ENCODE measurements at regions not wholly inside any gene's neighbourhood (a gene's known extent, or its start where the extent isn't known, plus 50 kb on each side); places are given as distances from the start of the nearest gene placed in this dataset.

DNA sequence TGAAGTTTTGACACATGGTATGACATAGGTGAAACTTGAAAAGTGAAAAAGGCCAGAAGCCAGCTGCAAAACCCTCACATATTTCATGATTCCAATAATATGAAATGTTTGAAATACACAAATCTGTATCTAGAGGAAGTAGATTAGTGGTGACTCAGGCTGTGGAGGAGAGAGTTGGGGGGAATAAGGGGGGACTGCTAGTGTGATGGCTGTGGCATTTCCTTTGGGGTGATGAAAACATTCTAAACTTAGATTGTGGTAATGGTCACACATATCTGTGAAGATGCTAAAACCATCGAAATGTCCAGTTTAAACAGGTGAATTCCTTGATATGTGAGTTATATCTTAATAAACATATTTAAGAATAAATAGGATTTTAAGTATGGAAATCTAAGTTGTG is 343.5 kb upstream of the SFRP2 start:
- TF ChIP-seq, protein P1, sequence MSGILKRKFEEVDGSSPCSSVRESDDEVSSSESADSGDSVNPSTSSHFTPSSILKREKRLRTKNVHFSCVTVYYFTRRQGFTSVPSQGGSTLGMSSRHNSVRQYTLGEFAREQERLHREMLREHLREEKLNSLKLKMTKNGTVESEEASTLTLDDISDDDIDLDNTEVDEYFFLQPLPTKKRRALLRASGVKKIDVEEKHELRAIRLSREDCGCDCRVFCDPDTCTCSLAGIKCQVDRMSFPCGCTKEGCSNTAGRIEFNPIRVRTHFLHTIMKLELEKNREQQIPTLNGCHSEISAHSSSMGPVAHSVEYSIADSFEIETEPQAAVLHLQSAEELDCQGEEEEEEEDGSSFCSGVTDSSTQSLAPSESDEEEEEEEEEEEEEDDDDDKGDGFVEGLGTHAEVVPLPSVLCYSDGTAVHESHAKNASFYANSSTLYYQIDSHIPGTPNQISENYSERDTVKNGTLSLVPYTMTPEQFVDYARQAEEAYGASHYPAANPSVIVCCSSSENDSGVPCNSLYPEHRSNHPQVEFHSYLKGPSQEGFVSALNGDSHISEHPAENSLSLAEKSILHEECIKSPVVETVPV (CRISPR knock-in tag; IDR thresholded peaks at IDR 0.05) = no peak
- TF ChIP-seq ZNF565 (CRISPR knock-in tag; conservative IDR thresholded peaks at IDR 0.05; ENCODE audit: low read depth) (no peak), ESRRG (CRISPR knock-in tag; IDR thresholded peaks at IDR 0.05) (no peak), TOX (CRISPR knock-in tag; IDR thresholded peaks at IDR 0.05; ENCODE audit: borderline replicate concordance) (no peak), ZFP30 (CRISPR knock-in tag; IDR thresholded peaks at IDR 0.05) (no peak), OSR1 (CRISPR knock-in tag; IDR thresholded peaks at IDR 0.05) (no peak)
- TF ChIP-seq, protein P2, sequence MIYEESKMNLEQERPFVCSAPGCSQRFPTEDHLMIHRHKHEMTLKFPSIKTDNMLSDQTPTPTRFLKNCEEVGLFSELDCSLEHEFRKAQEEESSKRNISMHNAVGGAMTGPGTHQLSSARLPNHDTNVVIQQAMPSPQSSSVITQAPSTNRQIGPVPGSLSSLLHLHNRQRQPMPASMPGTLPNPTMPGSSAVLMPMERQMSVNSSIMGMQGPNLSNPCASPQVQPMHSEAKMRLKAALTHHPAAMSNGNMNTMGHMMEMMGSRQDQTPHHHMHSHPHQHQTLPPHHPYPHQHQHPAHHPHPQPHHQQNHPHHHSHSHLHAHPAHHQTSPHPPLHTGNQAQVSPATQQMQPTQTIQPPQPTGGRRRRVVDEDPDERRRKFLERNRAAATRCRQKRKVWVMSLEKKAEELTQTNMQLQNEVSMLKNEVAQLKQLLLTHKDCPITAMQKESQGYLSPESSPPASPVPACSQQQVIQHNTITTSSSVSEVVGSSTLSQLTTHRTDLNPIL (CRISPR knock-in tag; IDR thresholded peaks at IDR 0.05; ENCODE audit: low read depth) = no peak
- no peak for ATAC-seq

DNA sequence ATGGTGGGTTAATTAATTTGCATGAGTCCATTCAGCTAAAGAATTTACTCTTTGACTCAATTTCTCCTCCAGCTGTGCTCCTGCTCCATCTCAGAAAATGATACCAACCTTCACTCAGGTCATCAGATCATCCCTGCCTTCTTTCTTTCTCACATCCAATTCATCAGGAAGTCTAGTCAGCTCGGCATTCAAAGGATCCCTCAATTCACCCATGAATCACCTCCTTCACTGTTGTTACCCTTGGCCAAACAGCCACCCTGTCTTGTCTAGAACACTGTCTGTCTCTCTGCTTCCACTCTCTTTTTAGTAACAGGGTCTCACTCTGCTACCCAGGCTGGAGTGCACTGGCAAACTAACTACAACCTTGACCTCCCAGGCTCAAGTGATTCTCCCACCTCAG is 337.4 kb upstream of the SFRP2 start:
- no peak for ATAC-seq
- no peak for TF ChIP-seq TCF4 (CRISPR knock-in tag; IDR thresholded peaks at IDR 0.05; ENCODE audit: borderline replicate concordance)

DNA sequence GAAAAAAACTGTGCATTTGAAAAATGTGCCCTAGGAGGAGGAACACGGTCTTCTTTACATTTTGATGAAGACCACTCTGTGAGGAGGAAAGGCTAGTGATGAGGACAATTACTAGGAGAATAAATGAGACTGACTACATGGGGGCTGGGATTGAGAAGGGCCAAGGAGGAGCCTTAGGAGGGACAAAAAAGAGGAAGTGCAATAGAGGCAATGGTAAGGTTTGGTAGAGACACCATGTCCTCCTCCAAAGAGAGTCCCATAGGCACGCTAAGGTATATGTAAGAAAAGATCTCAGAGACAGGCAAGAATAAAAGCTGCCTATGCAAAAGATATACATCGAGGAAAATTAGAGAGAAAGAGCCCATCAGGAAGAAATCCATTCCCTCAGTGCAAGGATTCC is 336.5 kb upstream of the SFRP2 start:
- no peak for TF ChIP-seq OSR1 (CRISPR knock-in tag; IDR thresholded peaks at IDR 0.05)
- no peak for TF ChIP-seq ZC3H10 (CRISPR knock-in tag; IDR thresholded peaks at IDR 0.05)
- no peak for TF ChIP-seq ZFP30 (CRISPR knock-in tag; IDR thresholded peaks at IDR 0.05)
- TF ChIP-seq ARNTL (CRISPR knock-in tag; IDR thresholded peaks at IDR 0.05; ENCODE audit: borderline replicate concordance, low read depth) = no peak
- no peak for TF ChIP-seq ZFP3 (CRISPR knock-in tag; IDR thresholded peaks at IDR 0.05)
- TF ChIP-seq, protein P3, sequence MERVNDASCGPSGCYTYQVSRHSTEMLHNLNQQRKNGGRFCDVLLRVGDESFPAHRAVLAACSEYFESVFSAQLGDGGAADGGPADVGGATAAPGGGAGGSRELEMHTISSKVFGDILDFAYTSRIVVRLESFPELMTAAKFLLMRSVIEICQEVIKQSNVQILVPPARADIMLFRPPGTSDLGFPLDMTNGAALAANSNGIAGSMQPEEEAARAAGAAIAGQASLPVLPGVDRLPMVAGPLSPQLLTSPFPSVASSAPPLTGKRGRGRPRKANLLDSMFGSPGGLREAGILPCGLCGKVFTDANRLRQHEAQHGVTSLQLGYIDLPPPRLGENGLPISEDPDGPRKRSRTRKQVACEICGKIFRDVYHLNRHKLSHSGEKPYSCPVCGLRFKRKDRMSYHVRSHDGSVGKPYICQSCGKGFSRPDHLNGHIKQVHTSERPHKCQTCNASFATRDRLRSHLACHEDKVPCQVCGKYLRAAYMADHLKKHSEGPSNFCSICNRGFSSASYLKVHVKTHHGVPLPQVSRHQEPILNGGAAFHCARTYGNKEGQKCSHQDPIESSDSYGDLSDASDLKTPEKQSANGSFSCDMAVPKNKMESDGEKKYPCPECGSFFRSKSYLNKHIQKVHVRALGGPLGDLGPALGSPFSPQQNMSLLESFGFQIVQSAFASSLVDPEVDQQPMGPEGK (CRISPR knock-in tag; IDR thresholded peaks at IDR 0.05; ENCODE audit: borderline replicate concordance) = no peak
- TF ChIP-seq SNAI2 (CRISPR knock-in tag; IDR thresholded peaks at IDR 0.05) = no peak
- no peak for TF ChIP-seq GLIS3 (CRISPR knock-in tag; IDR thresholded peaks at IDR 0.05)
- no peak for TF ChIP-seq ZNF70 (CRISPR knock-in tag; IDR thresholded peaks at IDR 0.05)
- TF ChIP-seq BACH2 (CRISPR knock-in tag; IDR thresholded peaks at IDR 0.05; ENCODE audit: borderline replicate concordance) = no peak
- TF ChIP-seq CSDC2 (CRISPR knock-in tag; IDR thresholded peaks at IDR 0.05) = no peak
- TF ChIP-seq, protein P2 (CRISPR knock-in tag; IDR thresholded peaks at IDR 0.05; ENCODE audit: low read depth) = no peak
- TF ChIP-seq ESRRG (CRISPR knock-in tag; IDR thresholded peaks at IDR 0.05) = no peak
- no peak for TF ChIP-seq ISL1 (CRISPR knock-in tag; IDR thresholded peaks at IDR 0.05)
- TF ChIP-seq, protein P4, sequence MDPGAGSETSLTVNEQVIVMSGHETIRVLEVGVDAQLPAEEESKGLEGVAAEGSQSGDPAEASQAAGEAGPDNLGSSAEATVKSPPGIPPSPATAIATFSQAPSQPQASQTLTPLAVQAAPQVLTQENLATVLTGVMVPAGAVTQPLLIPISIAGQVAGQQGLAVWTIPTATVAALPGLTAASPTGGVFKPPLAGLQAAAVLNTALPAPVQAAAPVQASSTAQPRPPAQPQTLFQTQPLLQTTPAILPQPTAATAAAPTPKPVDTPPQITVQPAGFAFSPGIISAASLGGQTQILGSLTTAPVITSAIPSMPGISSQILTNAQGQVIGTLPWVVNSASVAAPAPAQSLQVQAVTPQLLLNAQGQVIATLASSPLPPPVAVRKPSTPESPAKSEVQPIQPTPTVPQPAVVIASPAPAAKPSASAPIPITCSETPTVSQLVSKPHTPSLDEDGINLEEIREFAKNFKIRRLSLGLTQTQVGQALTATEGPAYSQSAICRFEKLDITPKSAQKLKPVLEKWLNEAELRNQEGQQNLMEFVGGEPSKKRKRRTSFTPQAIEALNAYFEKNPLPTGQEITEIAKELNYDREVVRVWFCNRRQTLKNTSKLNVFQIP (CRISPR knock-in tag; IDR thresholded peaks at IDR 0.05; ENCODE audit: borderline replicate concordance, low read depth) = no peak
- ATAC-seq = no peak

DNA sequence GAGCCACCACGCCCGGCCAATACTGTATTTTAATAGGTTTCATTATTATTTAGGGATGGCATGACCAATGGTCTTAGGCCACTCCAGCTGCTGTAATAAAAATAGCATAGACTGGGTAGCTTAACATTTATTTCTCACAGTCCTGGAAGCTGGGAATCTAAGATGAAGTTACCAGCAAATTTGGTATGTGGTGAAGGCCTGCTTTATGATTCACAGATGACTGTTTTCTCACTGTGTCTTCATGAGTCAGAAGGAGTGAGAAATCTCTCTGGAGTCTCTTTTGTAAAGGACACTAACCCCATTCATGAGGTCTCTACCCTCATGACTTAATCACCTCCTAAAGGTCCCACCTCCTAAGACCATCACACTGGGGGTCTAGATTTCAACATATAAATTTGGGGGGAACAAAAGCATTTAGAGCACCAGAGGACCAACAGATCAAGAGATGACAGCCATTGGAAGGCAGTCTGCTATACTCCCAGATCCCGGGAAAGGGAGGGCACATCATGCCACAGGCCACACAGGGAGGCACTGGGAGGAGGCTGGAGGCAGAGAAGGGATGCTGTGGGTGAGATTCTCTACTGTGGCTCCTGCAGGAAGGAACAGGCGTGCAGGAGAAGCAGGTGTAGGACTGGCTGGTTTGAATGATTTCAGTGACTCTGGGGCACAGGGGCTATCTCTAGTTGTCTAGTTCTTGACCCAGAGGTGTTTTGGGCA is 335.8 kb upstream of the SFRP2 start:
- ATAC-seq = no peak
- no peak for TF ChIP-seq TOX (CRISPR knock-in tag; IDR thresholded peaks at IDR 0.05; ENCODE audit: borderline replicate concordance)
- TF ChIP-seq RARB (CRISPR knock-in tag; IDR thresholded peaks at IDR 0.05) = no peak
- TF ChIP-seq ISL1 (CRISPR knock-in tag; IDR thresholded peaks at IDR 0.05) = no peak
- TF ChIP-seq, protein P3 (CRISPR knock-in tag; IDR thresholded peaks at IDR 0.05; ENCODE audit: borderline replicate concordance) = no peak
- no peak for TF ChIP-seq SNAI2 (CRISPR knock-in tag; IDR thresholded peaks at IDR 0.05)

Data from SK-N-SH treated with all-trans-retinoic acid at 6 μM for 48 hours (cell line).